ENCODE measurements at regions not wholly inside any gene's neighbourhood (a gene's known extent, or its start where the extent isn't known, plus 50 kb on each side); places are given as distances from the start of the nearest gene placed in this dataset.

- DNase-seq (ENCODE audit: low read depth) = no peak
These were observed 54.2 kb upstream of the TCF4 start for GRCh38 chr18:55642191-55642590.

DNA sequence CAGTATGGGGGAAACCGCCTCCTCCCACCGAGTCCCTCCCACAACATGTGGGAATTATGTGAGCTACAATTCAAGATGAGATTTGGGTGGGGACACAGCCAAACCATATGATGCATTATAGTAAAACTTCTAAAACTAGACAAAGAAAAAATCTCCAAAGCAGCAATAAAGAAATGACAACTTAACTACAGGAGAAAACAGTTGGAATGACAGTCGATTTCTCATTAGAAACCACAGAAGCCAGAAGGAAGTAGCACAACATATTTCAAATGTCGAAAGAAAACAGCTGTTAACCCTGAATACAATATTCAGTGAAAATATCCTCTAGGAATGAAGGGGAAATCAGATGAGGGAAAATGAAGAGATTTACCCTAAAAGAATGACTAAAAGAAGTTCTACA lies 53.5 kb upstream of the TCF4 start:
- DNase-seq (ENCODE audit: low read depth) = no peak
